ENCODE measurements at regions not wholly inside any gene's neighbourhood (a gene's known extent, or its start where the extent isn't known, plus 50 kb on each side); places are given as distances from the start of the nearest gene placed in this dataset.
"Not testable (repeated sequence)": the region's sequence is repeated elsewhere in the genome, so short reads cannot be mapped to it uniquely, and the experiment has no call there.

- H3K36me3 ChIP-seq (ENCODE audit: insufficient read depth, low read length); H3K4me1 ChIP-seq (ENCODE audit: insufficient read depth, low read length); H3K27ac ChIP-seq (ENCODE audit: low read depth, low read length); H3K4me1 Mint-ChIP-seq; H3K4me3 Mint-ChIP-seq; H3K27me3 ChIP-seq (ENCODE audit: insufficient read depth, low read length, poor library complexity, severe bottlenecking); CTCF ChIA-PET; DNase-seq; H3K36me3 Mint-ChIP-seq; H3K4me3 ChIP-seq (ENCODE audit: low read length); H3K27me3 Mint-ChIP-seq; H3K9me3 ChIP-seq (ENCODE audit: low read length); H3K27ac Mint-ChIP-seq; POLR2A ChIA-PET: not testable (repeated sequence)
- peaks cover 6 to 36% (median 20%) of the 10 kb centered on the region in 5 donors for H3K9me3 Mint-ChIP-seq
Measured at GRCh38 chr10:53155674-53156073, 383.1 kb upstream of the MBL2 start.

GRCh38 chr10:53153831-53154230, 381.2 kb upstream of the MBL2 start:
- H3K4me3 Mint-ChIP-seq: no peak overlapping the region
- H3K9me3 ChIP-seq (ENCODE audit: low read length): no peaks in the 10 kb centered on the region
- H3K4me1 Mint-ChIP-seq: no peaks in the 10 kb centered on the region
- no peaks in the 10 kb centered on the region for H3K4me1 ChIP-seq (ENCODE audit: insufficient read depth, low read length)
- H3K27me3 ChIP-seq (ENCODE audit: insufficient read depth, low read length, poor library complexity, severe bottlenecking): no peaks in the 10 kb centered on the region
- no peak overlapping the region for H3K27ac Mint-ChIP-seq
- no peak for DNase-seq
- CTCF ChIA-PET: no interaction called here
- H3K27ac ChIP-seq (ENCODE audit: low read depth, low read length): no peak overlapping the region
- H3K9me3 Mint-ChIP-seq: peaks cover 6 to 30% (median 17%) of the 10 kb centered on the region in 5 donors
- no peaks in the 10 kb centered on the region for H3K36me3 ChIP-seq (ENCODE audit: insufficient read depth, low read length)
- no peaks in the 10 kb centered on the region for H3K27me3 Mint-ChIP-seq
- H3K36me3 Mint-ChIP-seq: no peaks in the 10 kb centered on the region
- no peak overlapping the region for H3K4me3 ChIP-seq (ENCODE audit: low read length)
- POLR2A ChIA-PET: no interaction called here

- ChIA-PET CTCF (no interaction called here), POLR2A (no interaction called here)
- H3K4me3 Mint-ChIP-seq: no peak overlapping the region
- H3K36me3 ChIP-seq (ENCODE audit: insufficient read depth, low read length): no peaks in the 10 kb centered on the region
- H3K36me3 Mint-ChIP-seq: no peaks in the 10 kb centered on the region
- no peak overlapping the region for H3K27ac ChIP-seq (ENCODE audit: low read depth, low read length)
- H3K27me3 Mint-ChIP-seq: no peaks in the 10 kb centered on the region
- H3K27ac Mint-ChIP-seq: no peak overlapping the region
- H3K4me1 Mint-ChIP-seq: no peaks in the 10 kb centered on the region
- H3K27me3 ChIP-seq (ENCODE audit: insufficient read depth, low read length, poor library complexity, severe bottlenecking): no peaks in the 10 kb centered on the region
- H3K9me3 Mint-ChIP-seq: peaks cover 8 to 27% (median 15%) of the 10 kb centered on the region in 5 donors
- no peak overlapping the region for H3K4me3 ChIP-seq (ENCODE audit: low read length)
- DNase-seq: no peak
- H3K9me3 ChIP-seq (ENCODE audit: low read length): no peaks in the 10 kb centered on the region
- no peaks in the 10 kb centered on the region for H3K4me1 ChIP-seq (ENCODE audit: insufficient read depth, low read length)
Measured at GRCh38 chr10:53140506-53140905, 367.9 kb upstream of the MBL2 start.

- ChIA-PET CTCF (no interaction called here), POLR2A (no interaction called here)
- no peaks in the 10 kb centered on the region for H3K4me1 Mint-ChIP-seq
Measured at GRCh38 chr10:53135897-53136253, 363.3 kb upstream of the MBL2 start.

GRCh38 chr10:53135213-53135896, 362.8 kb upstream of the MBL2 start:
- POLR2A ChIA-PET: no interaction called here
- no peaks in the 10 kb centered on the region for H3K36me3 ChIP-seq (ENCODE audit: insufficient read depth, low read length)

More at GRCh38 chr10:53135897-53136253, 363.3 kb upstream of the MBL2 start:
- Histone ChIP-seq H3K36me3 (ENCODE audit: insufficient read depth, low read length) (no peaks in the 10 kb centered on the region), H3K27ac (ENCODE audit: low read depth, low read length) (no peak overlapping the region), H3K9me3 (ENCODE audit: low read length) (no peaks in the 10 kb centered on the region), H3K4me3 (ENCODE audit: low read length) (no peak overlapping the region), H3K4me1 (ENCODE audit: insufficient read depth, low read length) (no peaks in the 10 kb centered on the region), H3K27me3 (ENCODE audit: insufficient read depth, low read length, poor library complexity, severe bottlenecking) (no peaks in the 10 kb centered on the region)
- H3K27me3 Mint-ChIP-seq: no peaks in the 10 kb centered on the region
- no peak overlapping the region for H3K4me3 Mint-ChIP-seq
- no peaks in the 10 kb centered on the region for H3K36me3 Mint-ChIP-seq
- no peak overlapping the region for H3K27ac Mint-ChIP-seq
- peaks cover 8 to 19% (median 14%) of the 10 kb centered on the region in 5 donors for H3K9me3 Mint-ChIP-seq
- no peak for DNase-seq

GRCh38 chr10:53134050-53134449, 361.5 kb upstream of the MBL2 start:
- no peaks in the 10 kb centered on the region for H3K36me3 ChIP-seq (ENCODE audit: insufficient read depth, low read length)
- no peaks in the 10 kb centered on the region for H3K9me3 ChIP-seq (ENCODE audit: low read length)
- CTCF ChIA-PET: no interaction called here
- no peak for DNase-seq
- Mint-ChIP-seq H3K4me3 (no peak overlapping the region), H3K4me1 (no peaks in the 10 kb centered on the region), H3K9me3 (peaks cover 3 to 22% (median 12%) of the 10 kb centered on the region in 5 donors), H3K27ac (no peak overlapping the region), H3K36me3 (no peaks in the 10 kb centered on the region), H3K27me3 (no peaks in the 10 kb centered on the region)
- POLR2A ChIA-PET: no interaction called here
- H3K27ac ChIP-seq (ENCODE audit: low read depth, low read length): no peak overlapping the region
- H3K4me1 ChIP-seq (ENCODE audit: insufficient read depth, low read length): no peaks in the 10 kb centered on the region
- no peaks in the 10 kb centered on the region for H3K27me3 ChIP-seq (ENCODE audit: insufficient read depth, low read length, poor library complexity, severe bottlenecking)
- no peak overlapping the region for H3K4me3 ChIP-seq (ENCODE audit: low read length)

More at GRCh38 chr10:53135213-53135896, 362.8 kb upstream of the MBL2 start:
- H3K36me3 Mint-ChIP-seq: no peaks in the 10 kb centered on the region
- DNase-seq: no peak
- H3K27ac Mint-ChIP-seq: no peak overlapping the region
- peaks cover 6 to 19% (median 12%) of the 10 kb centered on the region in 5 donors for H3K9me3 Mint-ChIP-seq
- Histone ChIP-seq H3K4me1 (ENCODE audit: insufficient read depth, low read length) (no peaks in the 10 kb centered on the region), H3K4me3 (ENCODE audit: low read length) (no peak overlapping the region), H3K27ac (ENCODE audit: low read depth, low read length) (no peak overlapping the region), H3K27me3 (ENCODE audit: insufficient read depth, low read length, poor library complexity, severe bottlenecking) (no peaks in the 10 kb centered on the region), H3K9me3 (ENCODE audit: low read length) (no peaks in the 10 kb centered on the region)
- no peaks in the 10 kb centered on the region for H3K4me1 Mint-ChIP-seq
- CTCF ChIA-PET: no interaction called here
- no peaks in the 10 kb centered on the region for H3K27me3 Mint-ChIP-seq
- H3K4me3 Mint-ChIP-seq: no peak overlapping the region

- H3K4me3 Mint-ChIP-seq: no peak overlapping the region
- CTCF ChIA-PET: no interaction called here
- H3K27ac Mint-ChIP-seq: no peak overlapping the region
Measured at GRCh38 chr10:53130337-53130736, 357.8 kb upstream of the MBL2 start.

GRCh38 chr10:53127686-53128085, 355.1 kb upstream of the MBL2 start:
- DNase-seq: no peak
- H3K4me1 ChIP-seq (ENCODE audit: insufficient read depth, low read length): no peaks in the 10 kb centered on the region
- Mint-ChIP-seq H3K4me3 (no peak overlapping the region), H3K36me3 (no peaks in the 10 kb centered on the region), H3K4me1 (no peaks in the 10 kb centered on the region), H3K27ac (no peak overlapping the region), H3K9me3 (peaks cover 2 to 21% (median 13%) of the 10 kb centered on the region in 5 donors), H3K27me3 (no peaks in the 10 kb centered on the region)
- ChIA-PET CTCF (no interaction called here), POLR2A (no interaction called here)
- no peak overlapping the region for H3K27ac ChIP-seq (ENCODE audit: low read depth, low read length)
- no peaks in the 10 kb centered on the region for H3K27me3 ChIP-seq (ENCODE audit: insufficient read depth, low read length, poor library complexity, severe bottlenecking)
- no peaks in the 10 kb centered on the region for H3K36me3 ChIP-seq (ENCODE audit: insufficient read depth, low read length)
- no peak overlapping the region for H3K4me3 ChIP-seq (ENCODE audit: low read length)
- no peaks in the 10 kb centered on the region for H3K9me3 ChIP-seq (ENCODE audit: low read length)

More at GRCh38 chr10:53130337-53130736, 357.8 kb upstream of the MBL2 start:
- Mint-ChIP-seq H3K36me3 (no peaks in the 10 kb centered on the region), H3K4me1 (no peaks in the 10 kb centered on the region), H3K27me3 (no peaks in the 10 kb centered on the region), H3K9me3 (peaks cover 2 to 18% (median 14%) of the 10 kb centered on the region in 5 donors)
- POLR2A ChIA-PET: no interaction called here
- Histone ChIP-seq H3K9me3 (ENCODE audit: low read length) (no peaks in the 10 kb centered on the region), H3K36me3 (ENCODE audit: insufficient read depth, low read length) (no peaks in the 10 kb centered on the region), H3K4me1 (ENCODE audit: insufficient read depth, low read length) (no peaks in the 10 kb centered on the region), H3K27me3 (ENCODE audit: insufficient read depth, low read length, poor library complexity, severe bottlenecking) (no peaks in the 10 kb centered on the region), H3K27ac (ENCODE audit: low read depth, low read length) (no peak overlapping the region), H3K4me3 (ENCODE audit: low read length) (no peak overlapping the region)
- DNase-seq: no peak

GRCh38 chr10:53123311-53123710, 350.7 kb upstream of the MBL2 start:
- no peaks in the 10 kb centered on the region for H3K36me3 ChIP-seq (ENCODE audit: insufficient read depth, low read length)
- no peaks in the 10 kb centered on the region for H3K27me3 Mint-ChIP-seq
- H3K27ac Mint-ChIP-seq: no peak overlapping the region
- H3K27me3 ChIP-seq (ENCODE audit: insufficient read depth, low read length, poor library complexity, severe bottlenecking): no peaks in the 10 kb centered on the region
- no peaks in the 10 kb centered on the region for H3K9me3 ChIP-seq (ENCODE audit: low read length)
- ChIA-PET POLR2A (no interaction called here), CTCF (no interaction called here)
- H3K4me1 ChIP-seq (ENCODE audit: insufficient read depth, low read length): no peaks in the 10 kb centered on the region
- DNase-seq: no peak
- H3K36me3 Mint-ChIP-seq: no peaks in the 10 kb centered on the region
- peaks cover 5 to 33% (median 16%) of the 10 kb centered on the region in 5 donors for H3K9me3 Mint-ChIP-seq
- H3K4me1 Mint-ChIP-seq: no peaks in the 10 kb centered on the region
- no peak overlapping the region for H3K27ac ChIP-seq (ENCODE audit: low read depth, low read length)
- H3K4me3 ChIP-seq (ENCODE audit: low read length): no peak overlapping the region
- H3K4me3 Mint-ChIP-seq: no peak overlapping the region

All from CD8-positive, alpha-beta memory T cell (primary cell).